Activated CD8-positive, alpha-beta memory T cell treated with anti-CD3 and anti-CD28 coated beads for 48 hours (primary cell): ENCODE measurements at regions not wholly inside any gene's neighbourhood (a gene's known extent, or its start where the extent isn't known, plus 50 kb on each side); places are given as distances from the start of the nearest gene placed in this dataset.

Experiments used
- DNase-seq, 3 experiments: peaks; one replicate each; pipeline ENCODE4 v3.0.0-alpha.2; 2020; ENCODE audit warnings: low read depth in 2 of 3, low spot score in 2 of 3

GRCh38 chr20:40452758-40453157, 236.3 kb downstream of the MAFB start:
- no peak for DNase-seq

DNA sequence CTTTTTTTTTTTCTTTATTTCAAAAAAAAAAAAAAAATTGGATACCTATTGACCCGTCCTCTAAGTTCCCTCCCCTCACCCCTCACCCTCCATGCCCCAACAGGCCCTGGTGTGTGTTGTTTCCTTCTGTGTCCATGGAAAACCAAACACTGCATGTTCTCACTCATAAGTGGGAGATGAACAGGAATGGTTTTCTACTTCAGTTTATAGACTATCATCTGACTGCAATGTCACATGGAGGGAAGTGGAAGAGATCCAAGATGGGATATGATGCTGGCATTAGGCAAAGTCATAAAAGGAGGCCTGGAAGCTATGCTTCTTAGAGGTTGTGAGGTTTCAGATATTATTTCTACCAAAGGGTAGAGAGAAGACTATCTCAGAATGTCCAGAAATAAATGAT, 237.5 kb downstream of the MAFB start:
- no peak for DNase-seq

GRCh38 chr20:40449974-40450616, 238.9 kb downstream of the MAFB start:
- DNase-seq, result no peak

DNA sequence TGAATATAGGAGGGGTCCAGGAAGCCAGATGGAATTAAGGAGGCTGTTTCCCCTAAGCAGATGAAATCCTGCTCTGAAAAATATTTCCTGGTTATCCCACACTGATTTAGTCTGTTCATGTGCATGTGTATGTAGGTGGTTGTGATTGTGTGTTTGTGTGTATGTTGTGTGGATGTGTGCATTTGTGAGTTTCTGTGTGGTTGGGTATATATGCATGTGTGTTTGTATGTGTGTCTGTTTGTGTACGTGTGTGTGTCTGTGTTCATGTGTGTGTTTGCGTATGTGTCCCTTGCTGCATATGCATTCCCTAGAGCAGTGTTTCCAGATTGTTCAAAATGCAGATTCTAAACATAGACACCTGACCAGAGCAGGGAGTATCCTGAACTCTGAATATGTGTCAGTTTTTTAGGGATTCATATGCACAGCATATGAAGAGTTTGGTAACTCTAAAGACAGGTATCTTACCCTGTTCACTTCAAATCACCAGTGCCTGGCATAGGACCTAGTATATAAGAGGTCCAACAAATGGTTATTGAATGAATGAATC, 239.8 kb downstream of the MAFB start:
- no peak for DNase-seq

GRCh38 chr20:40446888-40447287, 242.1 kb downstream of the MAFB start:
- no peak for DNase-seq

- DNase-seq, result no peak
Measured at GRCh38 chr20:40444516-40444915, 244.5 kb downstream of the MAFB start.

DNA sequence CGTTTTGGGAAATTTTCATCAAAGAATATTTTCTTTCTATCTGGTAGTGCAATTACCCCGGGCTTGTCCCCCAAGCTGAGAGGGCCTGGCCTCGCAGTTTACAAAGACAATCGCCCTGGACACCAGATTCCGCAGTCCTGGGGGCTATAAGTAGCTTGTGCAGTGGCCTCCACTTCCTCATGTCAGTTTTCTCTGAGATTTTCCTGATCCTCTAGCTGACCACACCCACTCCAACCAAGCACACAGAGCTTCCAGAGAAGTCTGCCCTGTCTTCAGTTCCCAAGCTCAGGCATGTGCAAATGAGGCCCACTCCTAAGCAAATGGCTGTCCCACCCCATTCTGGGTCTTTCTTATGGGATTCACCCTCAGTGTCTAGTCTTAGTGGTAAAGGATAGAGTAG, 245.3 kb downstream of the MAFB start:
- DNase-seq, result no peak

- DNase-seq, result no peak
Measured at GRCh38 chr20:40442181-40442963, 246.7 kb downstream of the MAFB start.

- no peak for DNase-seq
Measured at GRCh38 chr20:40441771-40442170, 247.3 kb downstream of the MAFB start.

DNA sequence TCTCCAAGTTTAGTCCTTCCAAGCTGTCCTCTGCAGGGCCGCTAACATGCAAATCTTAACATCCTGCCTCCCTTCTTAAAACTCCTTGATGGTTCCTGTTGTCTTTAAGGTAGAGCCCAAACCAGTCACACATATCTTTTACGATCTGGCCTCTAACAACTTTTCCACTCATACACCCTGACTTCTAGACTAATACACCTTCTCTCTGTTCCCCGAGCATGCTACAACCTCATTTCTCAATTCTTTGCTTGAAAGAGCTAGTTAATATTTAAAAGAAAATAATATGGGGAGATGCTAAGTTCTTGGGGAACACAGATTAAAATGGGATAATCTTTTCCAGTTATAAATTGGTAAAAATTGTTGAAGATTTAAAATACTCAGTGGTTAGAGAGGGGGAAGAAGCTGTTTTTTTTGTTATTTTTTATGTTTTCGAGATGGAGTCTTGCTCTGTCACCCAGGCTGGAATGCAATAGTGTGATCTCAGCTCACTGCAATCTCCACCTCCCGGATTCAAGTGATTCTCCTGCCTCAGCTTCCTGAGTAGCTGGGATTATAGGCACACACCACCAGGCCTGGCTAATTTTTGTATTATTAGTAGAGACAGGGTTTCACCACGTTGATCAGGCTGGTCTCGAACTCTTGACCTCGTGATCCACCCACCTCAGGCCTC, 250.7 kb downstream of the MAFB start:
- DNase-seq, result no peak

DNA sequence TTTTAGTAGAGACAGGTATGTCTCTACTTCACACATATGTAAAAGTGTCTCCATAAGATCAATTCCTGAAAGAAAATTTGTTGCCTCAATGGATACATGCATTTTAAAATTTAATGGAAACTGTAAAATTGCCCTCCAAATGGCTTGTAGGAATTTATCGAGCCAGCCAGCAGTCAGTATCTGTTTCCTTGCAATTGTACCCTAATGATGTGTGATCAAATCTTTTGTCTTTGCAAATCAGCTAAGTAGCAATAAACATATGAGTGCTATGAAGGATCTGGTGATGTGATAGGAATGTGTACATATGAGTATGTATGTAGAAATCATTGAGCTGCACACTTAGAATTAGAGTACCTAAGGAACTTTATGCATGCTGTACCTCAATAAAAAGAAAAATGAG, 253.0 kb downstream of the MAFB start:
- DNase-seq, result no peak

- no peak for DNase-seq
Measured at GRCh38 chr20:40435146-40435895, 253.7 kb downstream of the MAFB start.

DNA sequence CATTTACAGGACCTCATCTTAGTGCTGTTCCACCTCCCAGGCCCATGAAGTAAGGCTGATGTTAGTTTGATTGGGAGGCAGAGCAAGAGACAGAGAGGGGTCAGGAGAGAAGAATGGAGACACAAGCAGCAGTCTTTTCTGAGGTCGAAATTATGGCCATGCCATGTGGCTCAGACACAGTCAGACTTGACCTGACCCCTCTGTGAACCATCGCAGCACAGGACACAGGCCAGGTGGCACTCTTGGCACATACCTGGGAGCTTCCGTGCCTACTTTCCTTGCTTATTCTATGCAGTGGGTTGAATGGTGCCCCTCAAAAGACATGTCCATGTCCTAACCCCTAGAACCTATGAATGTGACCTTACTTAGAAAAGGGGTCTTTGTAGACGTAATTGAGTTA, 254.9 kb downstream of the MAFB start:
- no peak for DNase-seq

DNA sequence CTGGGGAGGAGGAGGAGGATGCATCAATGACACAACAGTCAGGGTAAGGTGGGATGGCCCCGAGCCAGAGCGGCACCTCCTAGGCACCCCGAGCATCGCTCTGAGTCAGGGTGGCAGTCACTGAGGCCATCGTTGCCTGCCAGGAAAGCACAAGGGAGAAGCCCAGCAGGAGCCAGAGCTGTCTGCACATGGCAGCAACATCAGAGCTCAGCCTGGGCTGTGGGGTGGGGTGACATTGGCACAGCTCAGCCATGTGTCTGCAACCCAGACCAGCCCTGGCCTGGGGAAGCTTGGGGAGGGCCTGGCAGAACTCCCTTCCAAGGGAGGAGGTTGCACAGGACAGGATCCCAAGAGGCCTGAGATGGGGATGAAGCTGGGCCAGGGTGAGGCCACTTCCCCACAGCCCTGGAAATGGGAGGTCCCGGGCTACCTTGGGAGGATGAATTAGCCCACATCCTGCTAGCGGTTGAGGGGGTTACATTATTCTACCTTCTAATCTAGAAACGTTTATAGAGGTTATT, 255.6 kb downstream of the MAFB start:
- DNase-seq, result no peak

DNA sequence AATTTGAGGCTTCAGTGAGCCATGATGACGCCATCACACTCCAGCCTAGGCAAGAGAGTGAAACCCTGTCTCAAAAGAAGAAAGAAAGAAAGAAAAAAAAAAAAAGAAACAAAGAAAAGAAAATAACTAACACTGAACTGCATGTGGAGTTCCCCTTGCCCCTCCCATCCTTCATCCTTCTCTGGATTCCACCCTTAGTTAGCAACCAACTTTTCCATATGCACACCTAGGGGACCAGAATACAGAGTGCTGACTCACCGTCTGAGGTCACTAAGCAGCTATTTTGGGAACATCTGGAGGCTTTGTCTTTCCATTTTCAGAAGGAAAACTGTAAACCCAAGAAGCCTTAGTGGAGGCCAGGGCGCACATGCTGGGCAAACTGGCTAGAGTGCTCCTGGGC, 257.4 kb downstream of the MAFB start:
- DNase-seq, result no peak

DNA sequence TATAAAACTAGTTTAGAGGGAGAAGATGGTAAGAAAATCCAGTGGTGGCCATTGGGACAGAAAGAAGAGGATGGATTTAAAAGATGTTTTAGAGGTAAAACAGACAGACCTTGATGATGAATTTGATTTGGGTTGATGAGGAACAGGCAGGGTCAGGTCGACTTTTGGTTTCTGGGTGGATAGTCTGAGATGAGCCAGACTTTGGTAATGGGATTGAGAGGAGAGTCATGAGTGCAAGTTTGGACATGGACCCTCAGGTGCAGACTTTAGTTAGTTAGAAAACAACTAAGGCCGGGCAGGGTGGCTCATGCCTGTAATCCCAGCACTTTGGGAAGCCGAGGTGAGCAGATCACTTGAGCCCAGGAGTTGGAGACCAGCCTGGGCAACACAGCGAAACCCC, 257.9 kb downstream of the MAFB start:
- DNase-seq, result no peak

- no peak for DNase-seq
Measured at GRCh38 chr20:40427026-40427425, 262.0 kb downstream of the MAFB start.

DNA sequence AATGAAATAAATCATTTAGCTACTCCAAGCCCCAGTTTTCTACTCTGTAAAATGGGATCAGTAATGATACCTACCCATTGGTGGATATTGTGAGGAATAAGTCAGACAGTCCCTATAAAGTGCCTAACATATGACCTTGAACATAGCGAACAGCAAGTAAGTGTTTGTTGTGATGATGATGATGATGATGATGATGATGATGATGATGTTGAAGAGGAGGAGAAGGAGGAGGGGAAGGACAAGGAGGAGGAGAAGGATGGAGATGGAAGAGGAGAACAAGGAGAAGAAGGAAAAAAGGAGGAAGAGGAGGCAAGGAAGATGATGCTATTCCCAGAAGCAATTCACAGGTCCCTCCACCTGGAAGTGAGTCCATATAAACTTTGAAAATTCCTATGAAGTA, 264.3 kb downstream of the MAFB start:
- no peak for DNase-seq

GRCh38 chr20:40422656-40423055, 266.4 kb downstream of the MAFB start:
- no peak for DNase-seq

- no peak for DNase-seq
Measured at GRCh38 chr20:40416274-40416673, 272.8 kb downstream of the MAFB start.
